ENCODE measurements at regions not wholly inside any gene's neighbourhood (a gene's known extent, or its start where the extent isn't known, plus 50 kb on each side); places are given as distances from the start of the nearest gene placed in this dataset.

GRCh38 chr7:52481571-52481970 lies 553.9 kb upstream of the POM121L12 start:
- WGBS, 2 donors = 44 to 54% methylated on average over 2 of the region's 2 CpGs
- Histone ChIP-seq H3K36me3 (no peaks in the 10 kb centered on the region), H3K9me3 (no peaks in the 10 kb centered on the region), H3K27me3 (no peaks in the 10 kb centered on the region), H3K4me1 (no peaks in the 10 kb centered on the region), H3K4me3 (no peak overlapping the region), H3K27ac (no peak overlapping the region)
- no peak for TF ChIP-seq CTCF (IDR thresholded peaks at IDR 0.05)
- DNase-seq (no peak), ATAC-seq (no peak)
- intact Hi-C loops (cut with DNase I) = loop anchor here in 1 of 10 donors (10.0 kb wide), 1 partner anchor 73 kb away; no protein-coding TSS in a partner anchor

- Histone ChIP-seq H3K4me3 (no peak overlapping the region), H3K36me3 (no peaks in the 10 kb centered on the region), H3K27ac (no peak overlapping the region), H3K27me3 (no peaks in the 10 kb centered on the region), H3K9me3 (no peaks in the 10 kb centered on the region), H3K4me1 (no peaks in the 10 kb centered on the region)
- no peak for ATAC-seq
- DNase-seq = no peak
- intact Hi-C loops (cut with DNase I) = loop anchor here in 1 of 10 donors (10.0 kb wide), 1 partner anchor 75 kb away; no protein-coding TSS in a partner anchor
- no peak for TF ChIP-seq CTCF (IDR thresholded peaks at IDR 0.05)
Observed at GRCh38 chr7:52479990-52480389, 555.4 kb upstream of the POM121L12 start.

- Histone ChIP-seq H3K4me1 (no peaks in the 10 kb centered on the region), H3K27ac (no peak overlapping the region), H3K27me3 (no peaks in the 10 kb centered on the region), H3K4me3 (no peak overlapping the region), H3K36me3 (no peaks in the 10 kb centered on the region), H3K9me3 (peaks cover 0 to 2% (median 0%) of the 10 kb centered on the region in 11 donors)
- TF ChIP-seq CTCF (IDR thresholded peaks at IDR 0.05) = no peak
- ATAC-seq (no peak), DNase-seq (no peak)
- intact Hi-C loops (cut with DNase I) = no loop called here
Observed at GRCh38 chr7:52475001-52475582, 560.3 kb upstream of the POM121L12 start.

- H3K27me3 ChIP-seq = no peaks in the 10 kb centered on the region
- H3K9me3 ChIP-seq = peaks cover 0 to 2% (median 0%) of the 10 kb centered on the region in 11 donors
- TF ChIP-seq CTCF (IDR thresholded peaks at IDR 0.05) = no peak
- no peaks in the 10 kb centered on the region for H3K36me3 ChIP-seq
- intact Hi-C loops (cut with DNase I) = no loop called here
- H3K4me3 ChIP-seq = no peak overlapping the region
- no peak for ATAC-seq
- no peak for DNase-seq
- H3K27ac ChIP-seq = no peak overlapping the region
- 29 to 50% methylated on average over 1 of the region's 1 CpG for WGBS, 2 donors
- no peaks in the 10 kb centered on the region for H3K4me1 ChIP-seq
Observed at GRCh38 chr7:52473756-52474155, 561.7 kb upstream of the POM121L12 start.

Measured in heart right ventricle (tissue), 16 donors.